SK-N-SH treated with all-trans-retinoic acid at 6 μM for 48 hours (cell line): ENCODE measurements at regions not wholly inside any gene's neighbourhood (a gene's known extent, or its start where the extent isn't known, plus 50 kb on each side); places are given as distances from the start of the nearest gene placed in this dataset.
"Not testable (repeated sequence)": the region's sequence is repeated elsewhere in the genome, so short reads cannot be mapped to it uniquely, and the experiment has no call there.

ENCODE experiments used
- ATAC-seq: fragments of 200-7000 bp; cut with Tn5 transposase; 3 replicates; pipeline ENCODE4 v1.9.1; 2020; ENCODE audit warnings: mild to moderate bottlenecking, moderate library complexity
- ARNTL ChIP-seq: fragments of 450-650 bp; formaldehyde crosslinking; IDR thresholded peaks from 2 replicates; pipeline ENCODE4 v1.5.0; 2020; ENCODE audit warnings: low read depth, mild to moderate bottlenecking, moderate library complexity, borderline replicate concordance
- BACH2 ChIP-seq: fragments of 250-450 bp; sonication (Bioruptor Pico); IDR thresholded peaks from 2 replicates; pipeline ENCODE4 v1.9.0; 2021; ENCODE audit warnings: mild to moderate bottlenecking, borderline replicate concordance
- CSDC2 ChIP-seq: fragments of 250-450 bp; sonication (Bioruptor Pico); IDR thresholded peaks from 2 replicates; pipeline ENCODE4 v1.5.0; 2020; ENCODE audit warnings: mild to moderate bottlenecking, moderate library complexity
- ESRRG ChIP-seq: fragments of 250-450 bp; sonication (Bioruptor Pico); IDR thresholded peaks from 2 replicates; pipeline ENCODE4 v1.6.1; 2021; ENCODE audit warnings: mild to moderate bottlenecking
- ISL1 ChIP-seq: fragments of 250-450 bp; sonication (Bioruptor Pico); IDR thresholded peaks from 2 replicates; pipeline ENCODE4 v2.1.2; 2022; ENCODE audit warnings: mild to moderate bottlenecking, moderate library complexity
- OSR1 ChIP-seq: fragments of 250-450 bp; sonication (Bioruptor Pico); IDR thresholded peaks from 2 replicates; pipeline ENCODE4 v1.8.0; 2022; ENCODE audit warnings: moderate library complexity, mild to moderate bottlenecking, inconsistent platforms
- PPARA ChIP-seq: fragments of 250-450 bp; sonication (Bioruptor Pico); IDR thresholded peaks from 2 replicates; pipeline ENCODE4 v1.5.0; 2020; ENCODE audit warnings: mild to moderate bottlenecking, borderline replicate concordance
- RARB ChIP-seq: fragments of 250-450 bp; sonication (Bioruptor Pico); IDR thresholded peaks from 2 replicates; pipeline ENCODE4 v1.8.0; 2021; ENCODE audit warnings: mild to moderate bottlenecking, moderate library complexity
- SNAI2 ChIP-seq: fragments of 250-450 bp; sonication (Bioruptor Pico); IDR thresholded peaks from 2 replicates; pipeline ENCODE4 v1.5.0; 2020; ENCODE audit warnings: mild to moderate bottlenecking, moderate library complexity
- TCF4 ChIP-seq: fragments of 250-450 bp; sonication (Bioruptor Pico); IDR thresholded peaks from 2 replicates; pipeline ENCODE4 v1.8.0; 2021; ENCODE audit warnings: mild to moderate bottlenecking, moderate library complexity, borderline replicate concordance
- ZC3H10 ChIP-seq: fragments of 250-450 bp; sonication (Bioruptor Pico); IDR thresholded peaks from 2 replicates; pipeline ENCODE4 v1.5.1; 2021; ENCODE audit warnings: mild to moderate bottlenecking, moderate library complexity
- ZFP3 ChIP-seq: fragments of 250-450 bp; sonication (Bioruptor Pico); IDR thresholded peaks from 2 replicates; pipeline ENCODE4 v1.5.0; 2020; ENCODE audit warnings: mild to moderate bottlenecking, moderate library complexity
- ZFP30 ChIP-seq: fragments of 450-650 bp; formaldehyde crosslinking; IDR thresholded peaks from 2 replicates; pipeline ENCODE4 v1.5.0; 2022; ENCODE audit warnings: mild to moderate bottlenecking, moderate library complexity
- ZNF565 ChIP-seq: fragments of 450-650 bp; formaldehyde crosslinking; conservative IDR thresholded peaks from 2 replicates; pipeline ENCODE4 v1.5.0; 2020; ENCODE audit warnings: low read depth, mild to moderate bottlenecking, moderate library complexity
- ZNF8 ChIP-seq: fragments of 450-650 bp; formaldehyde crosslinking; IDR thresholded peaks from 2 replicates; pipeline ENCODE4 v1.5.0; 2020; ENCODE audit warnings: mild to moderate bottlenecking, moderate library complexity
- TF ChIP-seq, protein P1 (sequence below): fragments of 250-450 bp; sonication (Bioruptor Pico); IDR thresholded peaks from 2 replicates; pipeline ENCODE4 v1.8.0; 2021; ENCODE audit warnings: low read depth, mild to moderate bottlenecking, moderate library complexity, borderline replicate concordance
- TF ChIP-seq, protein P2 (sequence below): fragments of 250-450 bp; sonication (Bioruptor Pico); IDR thresholded peaks from 2 replicates; pipeline ENCODE4 v1.5.1; 2020; ENCODE audit warnings: low read depth, mild to moderate bottlenecking, moderate library complexity
- TF ChIP-seq, protein P3 (sequence below): fragments of 250-450 bp; sonication (Bioruptor Pico); IDR thresholded peaks from 2 replicates; pipeline ENCODE4 v1.5.1; 2021; ENCODE audit warnings: mild to moderate bottlenecking, moderate library complexity
- TF ChIP-seq, protein P4 (sequence below): fragments of 250-450 bp; sonication (Bioruptor Pico); IDR thresholded peaks from 2 replicates; pipeline ENCODE4 v1.5.0; 2020; ENCODE audit warnings: mild to moderate bottlenecking, moderate library complexity

DNA sequence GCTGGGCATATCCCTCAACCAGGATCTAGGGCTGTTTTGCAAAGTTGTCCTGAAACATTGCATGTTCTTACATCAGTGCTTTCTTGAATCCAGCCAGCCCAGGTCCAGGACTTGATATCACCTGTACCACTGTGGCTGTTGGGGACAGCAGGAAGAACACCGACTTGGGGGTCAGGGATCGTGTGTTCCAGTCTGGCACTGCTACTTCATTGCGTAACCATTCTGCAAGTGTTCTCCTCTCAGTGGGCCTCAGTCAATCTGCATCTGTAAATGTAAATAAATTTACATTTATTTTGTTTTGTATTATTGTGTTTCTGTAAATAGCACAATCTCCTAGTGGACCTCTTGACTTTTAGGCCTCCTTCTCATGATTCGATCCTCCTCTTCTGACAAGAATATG is 167.3 kb downstream of the SUDS3 start (continued):
- TF ChIP-seq, protein P1, sequence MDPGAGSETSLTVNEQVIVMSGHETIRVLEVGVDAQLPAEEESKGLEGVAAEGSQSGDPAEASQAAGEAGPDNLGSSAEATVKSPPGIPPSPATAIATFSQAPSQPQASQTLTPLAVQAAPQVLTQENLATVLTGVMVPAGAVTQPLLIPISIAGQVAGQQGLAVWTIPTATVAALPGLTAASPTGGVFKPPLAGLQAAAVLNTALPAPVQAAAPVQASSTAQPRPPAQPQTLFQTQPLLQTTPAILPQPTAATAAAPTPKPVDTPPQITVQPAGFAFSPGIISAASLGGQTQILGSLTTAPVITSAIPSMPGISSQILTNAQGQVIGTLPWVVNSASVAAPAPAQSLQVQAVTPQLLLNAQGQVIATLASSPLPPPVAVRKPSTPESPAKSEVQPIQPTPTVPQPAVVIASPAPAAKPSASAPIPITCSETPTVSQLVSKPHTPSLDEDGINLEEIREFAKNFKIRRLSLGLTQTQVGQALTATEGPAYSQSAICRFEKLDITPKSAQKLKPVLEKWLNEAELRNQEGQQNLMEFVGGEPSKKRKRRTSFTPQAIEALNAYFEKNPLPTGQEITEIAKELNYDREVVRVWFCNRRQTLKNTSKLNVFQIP (CRISPR knock-in tag), result no peak
- TF ChIP-seq TCF4 (CRISPR knock-in tag) (no peak), ZFP30 (CRISPR knock-in tag) (no peak)

DNA sequence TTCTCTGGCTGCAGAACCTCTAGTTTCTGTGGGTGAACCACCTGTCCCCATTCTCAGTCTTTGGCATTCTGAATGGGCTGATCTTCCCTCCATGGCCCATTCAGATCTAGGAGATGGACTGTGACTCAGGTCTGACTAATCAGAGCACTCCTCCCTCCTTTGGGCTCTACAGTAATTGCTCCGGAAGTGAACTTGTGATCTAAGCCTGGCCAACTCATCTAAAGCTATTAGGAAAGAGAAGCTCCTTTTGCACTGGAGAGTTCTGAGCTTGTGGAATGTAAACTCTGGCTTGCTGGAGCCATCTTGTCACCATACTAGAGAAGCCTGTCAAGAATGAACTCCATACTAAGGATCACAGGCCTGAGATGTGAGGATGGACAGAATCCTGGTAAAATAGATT is 168.2 kb downstream of the SUDS3 start:
- ATAC-seq, result no peak
- no peak for TF ChIP-seq ZNF8 (CRISPR knock-in tag)

DNA sequence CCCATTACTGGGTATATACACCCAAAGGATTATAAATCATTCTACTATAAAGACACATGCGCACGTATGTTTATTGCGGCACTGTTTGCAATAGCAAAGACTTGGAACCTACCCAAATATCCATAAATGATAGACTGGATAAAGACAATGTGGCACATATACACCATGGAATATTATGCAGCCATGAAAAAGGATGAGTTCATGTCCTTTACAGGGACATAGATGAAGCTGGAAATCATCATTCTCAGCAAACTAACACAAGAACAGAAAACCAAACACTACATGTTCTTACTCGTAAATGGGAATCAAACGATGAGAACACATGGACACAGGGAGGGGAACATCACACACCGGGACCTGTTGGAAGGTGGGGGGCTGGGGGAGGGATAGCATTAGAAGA is 171.3 kb downstream of the SUDS3 start:
- not testable (repeated sequence) for ATAC-seq

DNA sequence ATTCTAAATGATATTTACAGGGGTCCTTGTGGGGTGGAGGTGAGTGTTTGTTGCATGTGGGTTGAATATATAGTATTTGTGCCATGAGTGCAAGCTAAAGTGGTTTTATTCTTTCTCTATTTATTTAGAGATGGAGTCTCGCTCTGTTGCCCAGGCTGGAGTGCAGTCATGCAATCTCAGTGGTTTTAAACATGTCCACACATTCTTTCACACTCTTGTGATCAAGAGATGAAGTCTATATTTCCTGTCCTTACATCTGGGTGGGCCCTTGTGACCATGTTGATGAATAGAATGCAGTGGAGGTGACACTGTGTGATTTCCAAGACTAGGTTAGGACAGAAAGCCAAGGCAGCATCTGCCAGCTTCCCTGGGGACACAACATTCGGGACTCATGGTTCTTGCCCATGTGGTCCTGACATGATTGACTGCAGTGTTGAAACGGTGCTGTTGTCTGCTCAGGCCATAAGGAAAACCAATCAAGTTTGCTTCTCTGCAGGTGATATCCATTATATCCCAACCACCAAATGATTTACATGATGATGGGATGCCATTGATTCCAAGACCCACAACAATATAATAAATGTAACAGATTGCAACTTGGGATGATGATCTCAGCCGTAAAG is 172.6 kb downstream of the SUDS3 start:
- TF ChIP-seq TCF4 (CRISPR knock-in tag) (no peak), BACH2 (CRISPR knock-in tag) (no peak), ESRRG (no peak), ZC3H10 (no peak)
- ATAC-seq, result no peak

DNA sequence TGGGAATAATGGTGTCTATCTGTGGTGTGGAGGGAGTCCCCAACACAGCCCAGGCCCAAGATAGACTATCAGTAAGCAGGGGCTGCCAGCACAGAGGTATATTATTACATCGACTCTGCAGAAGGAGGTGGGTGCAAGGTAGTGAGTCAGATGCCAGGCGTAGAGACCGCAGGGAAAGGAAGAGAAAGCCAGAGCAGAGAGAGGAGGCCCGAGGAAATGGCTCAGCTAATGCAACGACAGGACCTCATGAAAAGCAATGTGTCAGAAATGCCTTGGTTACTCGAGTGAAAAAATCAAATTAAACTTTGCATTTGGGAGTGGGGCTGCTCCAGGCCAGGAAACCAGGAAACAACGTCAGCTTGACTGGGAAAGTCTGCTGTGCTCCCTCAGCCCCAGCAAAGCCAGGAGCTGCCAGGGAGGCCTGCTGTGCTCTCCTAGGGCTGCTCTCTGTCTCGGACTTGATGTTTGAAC is 173.2 kb downstream of the SUDS3 start:
- no peak for TF ChIP-seq OSR1 (CRISPR knock-in tag)
- no peak for TF ChIP-seq ZC3H10
- TF ChIP-seq ZNF8 (CRISPR knock-in tag), result no peak
- no peak for TF ChIP-seq TCF4 (CRISPR knock-in tag)
- TF ChIP-seq, protein P1 (CRISPR knock-in tag), result no peak
- no peak for TF ChIP-seq CSDC2 (CRISPR knock-in tag)
- TF ChIP-seq, all 23 proteins: peak for 0
- ATAC-seq, result no peak

DNA sequence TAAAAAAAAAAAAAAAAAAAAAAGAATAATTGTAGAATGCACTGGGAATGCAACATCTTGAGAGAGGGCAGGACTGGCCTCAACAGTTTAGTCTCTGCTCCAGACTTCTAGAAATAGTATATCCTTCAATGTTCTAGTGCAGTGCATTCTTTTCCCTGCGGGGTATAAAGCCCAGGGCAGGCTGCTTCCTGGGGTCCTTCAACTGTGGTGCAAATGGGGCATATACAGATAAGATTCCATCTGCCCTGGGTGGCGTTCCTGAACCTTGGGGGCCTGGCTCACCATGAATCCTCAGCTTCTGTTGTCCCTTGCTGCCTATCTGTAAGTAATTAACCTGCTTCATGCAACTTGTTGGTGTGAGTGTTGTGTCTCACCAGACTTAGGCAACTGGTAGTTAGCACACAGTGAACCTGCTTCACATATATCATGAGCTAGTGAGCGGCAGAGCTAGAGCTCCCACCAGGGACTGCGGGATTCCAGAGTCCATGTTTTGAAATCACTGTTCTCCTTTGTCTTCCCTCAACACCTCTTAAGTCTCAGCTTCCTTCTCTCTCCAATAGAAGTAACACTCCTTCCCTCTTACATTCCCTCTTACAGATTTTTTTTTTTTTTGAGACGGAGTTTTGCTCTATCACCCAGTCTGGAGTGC is 177.6 kb downstream of the SUDS3 start:
- TF ChIP-seq RARB (CRISPR knock-in tag) (no peak), PPARA (no peak), ZFP30 (CRISPR knock-in tag) (no peak), OSR1 (CRISPR knock-in tag) (no peak), ZC3H10 (no peak), BACH2 (CRISPR knock-in tag) (no peak), ARNTL (no peak), CSDC2 (CRISPR knock-in tag) (no peak), ESRRG (no peak), ZFP3 (CRISPR knock-in tag) (no peak), ISL1 (no peak)
- TF ChIP-seq, protein P2, sequence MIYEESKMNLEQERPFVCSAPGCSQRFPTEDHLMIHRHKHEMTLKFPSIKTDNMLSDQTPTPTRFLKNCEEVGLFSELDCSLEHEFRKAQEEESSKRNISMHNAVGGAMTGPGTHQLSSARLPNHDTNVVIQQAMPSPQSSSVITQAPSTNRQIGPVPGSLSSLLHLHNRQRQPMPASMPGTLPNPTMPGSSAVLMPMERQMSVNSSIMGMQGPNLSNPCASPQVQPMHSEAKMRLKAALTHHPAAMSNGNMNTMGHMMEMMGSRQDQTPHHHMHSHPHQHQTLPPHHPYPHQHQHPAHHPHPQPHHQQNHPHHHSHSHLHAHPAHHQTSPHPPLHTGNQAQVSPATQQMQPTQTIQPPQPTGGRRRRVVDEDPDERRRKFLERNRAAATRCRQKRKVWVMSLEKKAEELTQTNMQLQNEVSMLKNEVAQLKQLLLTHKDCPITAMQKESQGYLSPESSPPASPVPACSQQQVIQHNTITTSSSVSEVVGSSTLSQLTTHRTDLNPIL (CRISPR knock-in tag), result no peak
- TF ChIP-seq, protein P3, sequence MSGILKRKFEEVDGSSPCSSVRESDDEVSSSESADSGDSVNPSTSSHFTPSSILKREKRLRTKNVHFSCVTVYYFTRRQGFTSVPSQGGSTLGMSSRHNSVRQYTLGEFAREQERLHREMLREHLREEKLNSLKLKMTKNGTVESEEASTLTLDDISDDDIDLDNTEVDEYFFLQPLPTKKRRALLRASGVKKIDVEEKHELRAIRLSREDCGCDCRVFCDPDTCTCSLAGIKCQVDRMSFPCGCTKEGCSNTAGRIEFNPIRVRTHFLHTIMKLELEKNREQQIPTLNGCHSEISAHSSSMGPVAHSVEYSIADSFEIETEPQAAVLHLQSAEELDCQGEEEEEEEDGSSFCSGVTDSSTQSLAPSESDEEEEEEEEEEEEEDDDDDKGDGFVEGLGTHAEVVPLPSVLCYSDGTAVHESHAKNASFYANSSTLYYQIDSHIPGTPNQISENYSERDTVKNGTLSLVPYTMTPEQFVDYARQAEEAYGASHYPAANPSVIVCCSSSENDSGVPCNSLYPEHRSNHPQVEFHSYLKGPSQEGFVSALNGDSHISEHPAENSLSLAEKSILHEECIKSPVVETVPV (CRISPR knock-in tag), result no peak
- no peak for ATAC-seq

DNA sequence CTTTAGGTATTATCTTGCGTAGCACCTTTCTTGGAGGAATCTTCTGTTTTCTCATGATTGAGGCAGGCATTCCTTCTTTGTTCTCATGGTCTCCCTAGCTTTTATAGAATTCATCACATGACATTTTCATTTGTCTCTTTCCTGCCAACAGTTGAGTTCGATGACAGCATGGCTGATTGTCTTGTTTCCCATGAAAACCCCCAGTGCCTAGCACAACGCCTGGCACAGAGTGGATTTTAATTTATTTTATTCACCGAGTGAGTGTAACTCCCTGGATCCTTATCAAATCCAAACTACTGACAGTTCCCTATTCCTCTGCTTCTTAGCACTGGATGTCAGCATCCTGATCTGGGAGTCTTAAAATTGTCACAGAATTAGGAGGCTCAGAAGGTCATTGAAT is 182.6 kb downstream of the SUDS3 start:
- no peak for ATAC-seq
- TF ChIP-seq ZNF565 (CRISPR knock-in tag) (no peak), OSR1 (CRISPR knock-in tag) (no peak), ZFP3 (CRISPR knock-in tag) (no peak), SNAI2 (CRISPR knock-in tag) (no peak)
- TF ChIP-seq, protein P2 (CRISPR knock-in tag), result no peak
- TF ChIP-seq, protein P4, sequence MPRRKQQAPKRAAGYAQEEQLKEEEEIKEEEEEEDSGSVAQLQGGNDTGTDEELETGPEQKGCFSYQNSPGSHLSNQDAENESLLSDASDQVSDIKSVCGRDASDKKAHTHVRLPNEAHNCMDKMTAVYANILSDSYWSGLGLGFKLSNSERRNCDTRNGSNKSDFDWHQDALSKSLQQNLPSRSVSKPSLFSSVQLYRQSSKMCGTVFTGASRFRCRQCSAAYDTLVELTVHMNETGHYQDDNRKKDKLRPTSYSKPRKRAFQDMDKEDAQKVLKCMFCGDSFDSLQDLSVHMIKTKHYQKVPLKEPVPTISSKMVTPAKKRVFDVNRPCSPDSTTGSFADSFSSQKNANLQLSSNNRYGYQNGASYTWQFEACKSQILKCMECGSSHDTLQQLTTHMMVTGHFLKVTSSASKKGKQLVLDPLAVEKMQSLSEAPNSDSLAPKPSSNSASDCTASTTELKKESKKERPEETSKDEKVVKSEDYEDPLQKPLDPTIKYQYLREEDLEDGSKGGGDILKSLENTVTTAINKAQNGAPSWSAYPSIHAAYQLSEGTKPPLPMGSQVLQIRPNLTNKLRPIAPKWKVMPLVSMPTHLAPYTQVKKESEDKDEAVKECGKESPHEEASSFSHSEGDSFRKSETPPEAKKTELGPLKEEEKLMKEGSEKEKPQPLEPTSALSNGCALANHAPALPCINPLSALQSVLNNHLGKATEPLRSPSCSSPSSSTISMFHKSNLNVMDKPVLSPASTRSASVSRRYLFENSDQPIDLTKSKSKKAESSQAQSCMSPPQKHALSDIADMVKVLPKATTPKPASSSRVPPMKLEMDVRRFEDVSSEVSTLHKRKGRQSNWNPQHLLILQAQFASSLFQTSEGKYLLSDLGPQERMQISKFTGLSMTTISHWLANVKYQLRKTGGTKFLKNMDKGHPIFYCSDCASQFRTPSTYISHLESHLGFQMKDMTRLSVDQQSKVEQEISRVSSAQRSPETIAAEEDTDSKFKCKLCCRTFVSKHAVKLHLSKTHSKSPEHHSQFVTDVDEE (CRISPR knock-in tag), result no peak
